HTR-8/SVneo (cell line): ENCODE measurements at regions not wholly inside any gene's neighbourhood (a gene's known extent, or its start where the extent isn't known, plus 50 kb on each side); places are given as distances from the start of the nearest gene placed in this dataset.

Source experiments
- DNase-seq: peaks from one replicate; pipeline ENCODE4 v3.0.0; 2011; ENCODE audit warnings: low spot score, mixed read lengths; ENCODE audit not compliant: insufficient read length
- FAIRE-seq: peaks from 2 replicates; lab custom pipeline; 2011; peaks lifted over from hg19 to GRCh38; lab: Jason Lieb, UNC

DNA sequence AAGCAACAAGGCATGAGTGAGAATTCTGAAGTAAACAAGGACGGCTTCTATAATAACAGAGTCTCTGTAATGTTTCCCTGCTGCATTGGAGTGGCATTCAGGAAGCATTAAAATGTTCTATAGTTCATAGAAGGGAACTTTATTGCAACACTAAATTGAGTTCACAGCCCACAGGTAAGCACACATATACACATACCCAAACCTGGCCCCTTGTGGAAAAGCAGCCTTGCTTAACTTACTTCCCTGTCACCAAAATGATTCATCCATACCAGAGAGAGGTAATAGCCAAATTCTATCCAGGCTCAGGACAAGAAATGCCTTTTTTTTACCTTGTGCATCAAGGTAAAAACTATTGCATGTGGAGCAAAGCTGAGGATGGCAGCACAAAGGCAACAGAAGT lies 241.4 kb downstream of the HHIPL2 start:
- FAIRE-seq (no peak), DNase-seq (no peak)

DNA sequence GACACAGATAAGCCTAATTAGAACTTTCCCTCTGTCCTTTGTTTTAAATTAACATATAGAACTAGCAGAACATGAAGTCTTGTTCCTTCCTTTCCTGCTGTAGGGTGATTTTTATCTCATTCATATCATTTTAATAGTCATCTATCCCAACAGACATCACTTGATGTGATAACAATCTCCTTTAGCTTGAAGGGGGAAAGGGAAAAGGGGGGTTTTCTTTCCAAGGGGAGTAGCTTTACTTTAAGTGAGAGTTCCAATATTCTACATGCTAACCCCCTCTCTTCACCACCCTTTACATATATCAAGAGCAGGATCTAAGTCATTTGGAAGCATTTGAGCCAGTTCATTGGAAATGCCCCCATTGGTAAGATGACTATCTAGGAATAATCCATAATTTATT lies 241.9 kb downstream of the HHIPL2 start:
- FAIRE-seq (no peak), DNase-seq (no peak)

DNA sequence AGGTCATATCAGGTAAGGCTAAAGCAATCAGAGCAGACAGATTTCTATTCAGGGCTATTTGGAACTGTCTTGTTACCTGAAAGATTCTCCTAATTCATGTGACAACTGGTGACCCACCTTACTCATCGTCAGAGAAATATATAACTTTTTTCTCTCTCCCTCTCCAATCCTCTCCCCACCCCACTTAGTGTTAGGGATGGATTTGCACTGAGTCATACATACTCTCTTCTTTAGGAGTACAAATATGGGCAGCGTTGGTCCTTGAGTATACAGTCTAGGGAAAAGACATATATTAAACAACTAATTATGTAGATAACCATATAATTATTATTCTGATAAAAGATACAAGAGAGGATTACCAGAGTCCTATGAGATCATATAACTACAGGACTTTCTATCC lies 246.3 kb downstream of the HHIPL2 start:
- FAIRE-seq (no peak), DNase-seq (no peak)

DNA sequence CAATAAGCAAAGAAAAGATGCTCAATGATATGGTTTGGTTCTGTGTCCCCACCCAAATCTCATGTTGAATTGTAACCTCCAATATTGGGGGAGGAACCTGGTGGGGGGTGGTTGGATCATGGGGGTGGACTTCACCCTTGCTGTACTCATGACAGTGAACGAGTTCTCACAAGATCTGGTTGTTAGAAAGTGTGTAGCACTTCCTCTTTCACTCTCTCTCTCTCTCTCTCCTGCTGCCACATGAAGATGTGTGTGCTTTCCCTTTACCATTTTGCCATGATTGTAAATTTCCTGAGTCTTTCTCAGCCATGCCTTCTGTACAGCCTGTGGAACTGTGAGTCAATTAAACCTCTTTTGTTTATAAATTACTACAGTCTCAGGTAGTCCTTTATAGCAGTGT lies 248.4 kb downstream of the HHIPL2 start:
- FAIRE-seq = no peak
- DNase-seq = no peak

DNA sequence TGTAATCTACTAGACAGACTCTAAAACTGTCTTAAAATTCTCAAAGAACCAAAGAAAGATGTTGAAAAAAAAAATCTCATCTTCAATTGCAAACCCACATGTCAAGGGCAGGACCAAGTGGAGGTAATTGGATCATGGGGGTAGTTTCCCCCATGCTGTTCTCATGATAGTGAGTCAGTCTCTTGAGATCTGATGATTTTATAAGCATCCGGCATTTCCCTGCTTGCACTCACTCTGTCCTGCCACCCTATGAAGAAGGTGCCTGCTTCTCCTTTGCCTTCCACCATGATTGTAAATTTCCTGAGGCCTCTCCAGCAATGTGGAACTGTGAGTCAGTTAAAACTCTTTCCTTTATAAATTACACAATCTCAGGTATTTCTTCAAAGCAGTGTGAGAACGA lies 257.0 kb downstream of the HHIPL2 start:
- FAIRE-seq (no peak), DNase-seq (no peak)

DNA sequence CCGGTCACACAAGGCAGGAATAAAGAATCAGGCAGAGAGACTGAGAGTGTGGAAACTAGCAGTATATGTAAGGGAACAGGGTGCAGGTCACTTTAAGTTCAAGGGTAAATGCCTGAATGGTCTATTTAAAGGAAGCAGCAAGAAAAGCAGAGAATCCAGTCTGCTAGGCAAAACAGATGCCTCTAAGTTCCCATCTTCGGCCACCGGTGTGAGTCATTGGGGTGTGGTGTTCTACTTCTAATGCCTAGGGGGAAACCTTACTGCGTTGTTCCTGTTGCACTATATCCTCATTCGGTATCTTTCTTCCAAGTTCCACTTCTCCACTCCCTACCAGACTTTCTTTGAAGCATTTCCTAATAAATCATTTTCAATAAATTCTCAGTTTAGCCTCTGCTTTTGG lies 259.9 kb downstream of the HHIPL2 start:
- DNase-seq = no peak
- no peak for FAIRE-seq

DNA sequence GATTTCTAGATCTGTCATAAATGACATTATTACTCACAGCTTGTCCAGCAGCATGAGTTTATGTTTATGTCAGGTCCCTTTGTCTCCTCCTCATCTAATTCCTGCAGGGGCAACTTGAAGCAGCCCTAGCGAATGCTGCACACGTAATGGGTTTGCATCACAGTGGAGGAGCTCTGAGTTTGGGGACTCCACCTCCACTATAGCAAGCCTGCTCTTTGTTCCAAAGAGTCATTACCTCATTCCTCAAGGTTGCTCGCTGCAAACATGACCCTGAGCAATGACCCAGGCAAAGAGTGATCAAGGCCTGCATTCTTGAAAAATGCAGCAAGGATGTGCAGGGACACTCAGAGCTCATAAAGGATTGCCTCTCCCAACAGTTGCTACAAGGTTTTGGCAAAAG lies 261.9 kb downstream of the HHIPL2 start:
- DNase-seq (no peak), FAIRE-seq (no peak)

DNA sequence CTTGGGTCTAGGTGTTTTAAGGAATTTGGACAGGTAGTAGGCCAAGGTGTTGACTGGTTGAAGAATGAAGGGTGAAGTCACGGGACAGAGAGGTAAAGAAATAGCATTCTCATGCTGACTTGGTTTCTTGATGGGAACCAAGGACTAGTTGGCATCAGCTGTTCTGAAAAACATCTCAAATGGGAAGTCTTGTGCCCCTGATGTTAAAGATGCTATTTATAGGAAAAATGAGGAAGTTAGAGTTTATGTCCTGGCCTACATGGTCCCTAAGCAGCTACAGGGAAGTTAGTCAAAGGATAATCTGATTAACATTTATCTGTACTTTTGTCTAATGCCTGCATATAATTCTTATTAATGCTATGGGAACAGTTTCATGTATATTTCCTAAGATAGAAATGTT lies 262.4 kb downstream of the HHIPL2 start:
- FAIRE-seq = no peak

DNA sequence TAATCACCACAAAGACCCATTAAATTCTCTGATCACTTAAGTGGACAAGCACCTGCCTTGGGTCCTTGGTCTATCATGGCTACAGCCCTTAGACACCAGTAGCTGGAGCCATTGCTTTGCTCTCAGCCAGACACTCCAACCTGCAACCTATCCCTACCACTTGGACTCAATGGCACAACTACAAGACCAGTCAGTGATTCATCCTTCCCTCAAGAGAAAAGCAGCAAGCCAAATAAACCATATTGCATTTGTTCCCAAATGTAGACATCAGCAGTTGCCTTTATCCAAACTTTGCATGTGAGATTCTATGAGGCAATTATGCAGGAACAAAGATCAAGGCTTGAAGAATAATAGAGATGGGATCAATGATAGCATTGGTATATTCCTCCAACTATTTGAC lies 263.4 kb downstream of the HHIPL2 start:
- DNase-seq = no peak
- no peak for FAIRE-seq

More for the DNA sequence above, 262.4 kb downstream of the HHIPL2 start:
- no peak for DNase-seq

DNA sequence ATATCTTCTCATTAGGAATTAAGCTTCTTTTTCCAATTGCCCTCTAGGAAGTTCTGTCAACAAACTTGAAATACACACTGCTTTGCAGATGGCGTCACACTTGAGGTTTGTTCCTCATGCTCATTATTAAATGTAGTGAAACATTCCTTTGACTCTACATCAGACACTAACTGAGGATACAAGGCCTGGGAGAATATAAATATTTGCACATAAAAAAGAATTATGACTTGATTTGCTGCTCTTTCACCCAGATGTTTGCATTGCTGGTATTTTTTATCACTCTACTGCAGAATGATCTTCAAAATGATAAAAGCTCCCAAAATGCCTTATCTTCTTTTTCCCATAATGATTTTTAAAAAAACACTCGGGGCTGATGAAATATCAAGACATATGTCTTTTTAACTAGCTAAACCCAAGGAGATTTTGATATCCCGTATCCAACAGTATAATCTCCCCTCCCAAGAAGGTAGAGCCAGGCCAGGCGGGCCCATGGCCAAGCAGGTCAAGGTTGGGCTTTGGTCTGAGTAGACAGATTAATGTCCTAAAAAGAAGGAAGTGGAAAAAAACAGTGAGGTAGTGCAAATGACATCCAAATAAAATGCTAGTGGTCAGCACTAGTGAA lies 264.6 kb downstream of the HHIPL2 start:
- no peak for DNase-seq

DNA sequence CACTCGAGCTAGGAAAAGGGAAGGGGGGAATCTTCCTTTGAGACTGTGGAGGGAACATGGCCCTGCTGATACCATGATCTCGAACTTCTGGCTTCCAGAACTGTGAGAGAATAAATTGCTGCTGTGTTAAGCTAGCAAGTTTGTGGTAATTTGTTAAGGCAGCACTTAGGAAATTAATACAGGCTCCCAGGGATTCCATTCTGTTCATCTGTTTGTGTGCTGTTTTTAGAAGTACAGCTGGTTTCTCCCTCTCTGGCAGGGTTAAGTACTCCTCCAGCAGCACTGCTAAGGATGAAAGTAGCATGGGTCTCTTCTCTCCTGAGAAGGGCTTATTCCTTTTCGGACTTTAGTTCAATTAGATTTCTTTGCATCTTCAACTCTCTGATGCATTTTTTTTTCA lies 268.3 kb downstream of the HHIPL2 start:
- no peak for FAIRE-seq
- no peak for DNase-seq

More for the DNA sequence above, 264.6 kb downstream of the HHIPL2 start:
- no peak for FAIRE-seq

DNA sequence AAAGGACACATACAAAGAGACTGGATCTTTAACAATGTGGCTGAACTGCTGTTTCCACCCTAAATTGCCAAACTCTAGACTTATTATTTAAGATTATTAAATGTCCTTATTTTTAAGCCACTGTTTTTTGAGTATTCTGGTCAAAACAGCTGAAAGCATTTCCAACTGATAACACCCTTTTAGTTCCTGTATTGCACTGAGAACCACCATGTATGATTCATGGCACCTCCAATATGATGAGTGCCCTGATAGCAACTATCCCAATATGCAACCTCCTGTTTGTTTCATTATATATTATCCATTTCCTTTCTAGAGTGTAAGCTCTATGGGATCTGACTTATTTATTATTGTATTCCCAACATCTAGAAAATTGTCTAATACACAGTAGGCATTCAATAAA lies 269.4 kb downstream of the HHIPL2 start:
- no peak for DNase-seq
- FAIRE-seq = no peak

DNA sequence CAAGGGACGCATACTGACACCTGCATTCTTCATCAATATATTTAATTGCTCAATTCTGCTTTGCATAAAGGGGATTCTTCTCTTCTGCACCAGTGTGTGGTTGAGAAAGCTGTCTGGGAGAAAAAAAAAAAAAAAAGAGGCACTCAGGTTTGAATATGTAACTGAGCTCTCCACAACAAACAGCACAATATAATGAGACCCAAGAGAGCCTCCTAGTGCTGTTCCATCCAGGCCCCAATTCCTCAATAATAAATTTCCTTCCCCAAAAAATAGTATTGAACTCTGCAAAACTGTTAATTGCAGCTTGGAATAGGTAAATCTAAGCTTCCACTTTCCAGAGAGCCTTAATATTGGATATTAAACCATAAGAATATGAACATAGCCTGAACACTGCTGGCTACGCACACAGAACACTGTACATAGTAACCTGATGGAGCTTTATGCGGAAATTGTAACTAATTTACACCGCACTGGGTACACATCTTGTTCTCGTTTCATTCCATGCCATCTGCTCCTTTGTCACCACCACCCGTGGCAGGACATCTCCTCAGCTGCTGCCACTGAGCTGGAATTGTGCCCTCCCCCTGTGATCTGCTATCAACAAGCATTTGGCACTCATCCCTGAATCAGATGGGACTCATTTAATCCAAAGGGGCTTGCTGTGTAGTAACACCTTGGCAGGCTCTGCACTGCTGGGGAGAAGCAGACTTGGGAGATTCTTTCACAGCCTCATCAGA lies 272.0 kb downstream of the HHIPL2 start:
- no peak for DNase-seq

DNA sequence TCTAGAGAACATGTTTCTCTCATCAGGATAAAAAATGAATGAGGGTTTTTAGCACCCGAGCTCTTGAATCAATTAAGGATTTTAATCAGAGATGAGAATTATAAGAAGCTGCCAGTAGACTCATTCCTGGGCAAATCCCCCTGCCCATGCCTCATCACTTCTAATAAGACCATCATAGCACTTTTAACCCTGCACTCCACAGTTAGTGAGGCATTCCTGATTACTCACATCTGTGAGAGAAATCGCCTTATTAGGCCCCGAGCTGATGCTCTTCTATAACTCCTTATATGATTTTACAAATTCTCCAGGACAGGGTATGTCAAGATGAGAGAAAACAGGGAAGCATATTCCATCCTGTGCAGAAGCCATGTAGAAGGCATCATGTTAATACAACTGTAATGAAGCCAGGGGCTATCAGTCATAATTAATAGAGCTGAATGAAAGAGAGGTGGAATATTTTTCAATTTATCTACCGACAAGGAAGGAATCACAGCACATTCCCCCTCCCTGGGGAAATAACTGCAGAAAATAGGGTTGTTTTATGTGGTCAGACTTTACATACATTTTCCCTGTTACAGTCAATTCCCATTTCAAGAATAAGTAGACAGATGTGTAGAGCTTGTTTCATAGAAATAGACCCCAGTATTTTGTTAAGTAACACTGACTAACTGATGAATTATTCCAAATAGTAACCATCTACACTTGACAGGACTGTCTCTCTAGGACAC lies 272.7 kb downstream of the HHIPL2 start:
- DNase-seq (no peak), FAIRE-seq (no peak)

More for the DNA sequence above, 272.0 kb downstream of the HHIPL2 start:
- no peak for FAIRE-seq

DNA sequence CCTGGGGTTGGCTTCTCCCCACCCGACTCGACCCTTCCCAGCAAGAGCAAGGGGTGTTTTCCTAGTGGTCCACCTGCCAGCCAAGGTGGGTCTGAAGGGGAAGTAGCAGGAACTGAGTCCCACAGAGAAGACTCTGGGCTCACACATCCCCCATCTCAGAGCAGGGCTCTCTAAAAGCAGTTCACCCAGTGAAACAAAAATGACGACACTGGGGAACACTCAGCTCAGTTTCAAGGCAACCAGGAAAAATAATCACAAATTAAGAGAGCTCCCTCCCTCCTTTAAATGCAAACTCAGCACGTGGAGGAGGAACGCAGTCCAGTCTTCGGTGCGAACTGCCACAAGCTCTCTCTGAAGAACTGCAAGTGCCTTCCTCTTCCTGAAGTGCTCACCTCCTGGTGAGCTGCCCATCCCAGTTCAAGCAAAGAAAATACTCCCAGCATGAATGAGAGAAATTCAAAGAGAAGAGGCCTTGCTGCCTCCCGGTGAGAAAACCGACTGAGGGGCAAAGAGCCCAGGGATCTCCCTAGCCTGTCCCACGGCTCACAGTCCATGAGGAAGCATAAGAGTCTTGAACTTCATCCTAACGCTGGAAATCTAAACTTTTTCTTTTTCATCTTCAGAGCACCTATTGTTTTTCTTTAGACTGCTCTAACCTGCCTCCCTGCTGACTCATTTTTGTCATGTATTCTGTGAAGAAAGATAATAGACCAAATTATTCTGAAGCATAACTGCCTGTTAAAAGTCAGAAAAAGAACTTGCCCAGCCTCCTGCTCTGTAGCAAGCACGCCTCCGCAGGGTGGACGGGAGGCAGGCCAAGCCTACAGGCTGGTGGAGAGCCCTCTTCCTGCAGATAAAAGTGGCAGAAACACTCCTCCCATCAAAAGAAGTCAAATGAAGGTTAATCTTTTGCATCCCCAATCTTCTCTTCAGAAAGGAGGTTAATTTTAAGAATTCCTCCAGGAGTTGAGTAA lies 281.4 kb downstream of the HHIPL2 start:
- FAIRE-seq = no peak
- DNase-seq = no peak

DNA sequence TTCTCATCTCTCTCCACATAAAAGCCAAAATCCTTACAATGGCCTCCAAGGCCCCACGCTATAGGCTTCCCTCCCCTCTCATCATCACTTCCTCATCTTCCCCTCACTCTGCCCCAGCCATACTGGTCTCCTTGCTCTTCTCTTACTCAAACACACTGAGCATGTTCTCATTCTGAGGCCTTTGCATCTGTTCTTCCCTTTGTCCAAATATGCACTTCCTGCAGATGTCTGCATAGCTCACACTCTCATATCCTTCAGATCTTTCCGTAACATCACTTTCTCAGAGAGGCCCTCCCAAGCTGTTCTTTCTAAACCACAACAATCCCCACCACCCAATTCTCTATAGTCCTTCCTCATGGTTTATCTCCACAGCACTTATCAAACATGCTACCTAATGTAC lies 284.1 kb downstream of the HHIPL2 start:
- DNase-seq (no peak), FAIRE-seq (no peak)

DNA sequence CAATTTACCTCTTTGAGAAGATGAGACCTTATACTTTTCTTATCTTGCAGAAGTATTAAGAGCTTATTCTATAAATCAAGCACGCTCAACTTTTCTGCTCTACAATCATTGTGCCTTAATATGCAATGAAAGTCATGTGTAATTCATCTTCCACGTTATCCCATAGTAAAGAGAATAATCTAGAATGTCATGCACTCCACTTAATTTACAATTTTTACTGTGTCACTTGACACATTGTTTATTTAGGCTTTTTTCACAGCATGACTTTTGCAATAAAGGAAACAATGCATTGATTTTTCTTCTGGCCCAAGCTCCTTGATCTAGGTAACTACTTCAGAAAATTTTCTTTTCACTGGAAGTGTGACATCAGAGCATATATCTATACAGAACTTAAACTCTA lies 290.9 kb downstream of the HHIPL2 start:
- DNase-seq (no peak), FAIRE-seq (no peak)

DNA sequence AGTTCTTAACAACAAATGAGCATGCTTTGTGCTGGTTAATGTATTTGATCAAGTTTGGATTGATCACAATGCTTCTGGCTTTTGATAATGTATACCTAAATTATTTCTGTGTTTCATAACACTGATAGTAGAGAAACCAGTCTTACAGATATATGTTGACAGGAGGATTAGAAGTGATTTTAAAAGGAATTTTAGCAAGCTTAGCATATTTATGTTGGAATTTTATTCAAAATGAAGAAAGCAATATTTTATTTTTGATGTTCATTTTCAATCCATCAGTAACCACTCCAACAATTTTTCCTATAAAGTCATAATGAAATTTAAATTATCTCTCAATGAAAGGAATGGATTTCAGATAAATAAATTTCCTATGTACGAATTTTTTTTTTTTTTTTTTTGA lies 291.8 kb downstream of the HHIPL2 start:
- no peak for DNase-seq
- no peak for FAIRE-seq

DNA sequence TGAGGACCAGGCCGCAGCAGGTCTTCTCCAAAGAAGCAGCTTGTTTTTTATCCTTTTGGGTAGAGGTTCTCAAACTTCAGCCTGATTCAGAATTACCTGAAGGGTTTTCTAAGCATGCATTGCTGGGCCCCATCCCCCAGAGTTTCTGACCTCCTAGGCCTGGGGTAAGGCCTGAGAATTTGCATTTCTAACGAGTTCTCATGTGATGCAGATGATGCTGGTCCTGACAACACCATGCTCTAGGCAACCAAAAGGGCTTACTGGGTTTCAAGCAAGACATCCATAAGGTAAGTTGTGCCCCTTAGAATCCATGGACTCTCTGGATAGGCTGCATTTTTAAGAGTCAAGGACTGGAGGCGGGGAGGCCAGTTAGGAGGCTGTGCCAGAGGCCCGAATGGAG lies 295.1 kb downstream of the HHIPL2 start:
- DNase-seq (no peak), FAIRE-seq (no peak)

DNA sequence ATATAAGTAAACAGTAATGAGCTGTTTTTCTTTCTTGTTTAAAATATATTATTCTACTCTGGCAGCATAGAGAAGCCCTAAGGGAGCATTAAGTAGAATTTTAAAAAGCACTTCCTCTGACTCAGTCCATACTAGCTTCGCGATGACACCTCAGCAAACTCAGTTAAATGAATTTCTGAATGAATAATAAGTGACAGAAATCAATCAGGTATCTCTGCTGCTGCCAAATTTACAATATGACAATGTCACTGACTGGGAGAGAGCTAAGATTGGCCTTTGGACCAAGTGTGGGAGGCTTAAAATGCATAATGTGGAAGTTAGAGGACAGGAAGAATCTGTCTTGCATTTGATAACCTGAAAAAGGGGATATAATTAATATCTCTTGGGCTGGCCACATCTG lies 296.1 kb downstream of the HHIPL2 start:
- no peak for FAIRE-seq
- no peak for DNase-seq
